HepG2 (cell line): ENCODE measurements at regions not wholly inside any gene's neighbourhood (a gene's known extent, or its start where the extent isn't known, plus 50 kb on each side); places are given as distances from the start of the nearest gene placed in this dataset.

Experiments
- ATAC-seq: fragments of 200-7000 bp; cut with Tn5 transposase; 3 replicates; pipeline ENCODE4 v1.9.1; 2020; ENCODE audit warnings: mild to moderate bottlenecking, moderate library complexity
- BruUV-seq: library from RNA; stranded (reverse); fragments of 400-500 nt; replicated peaks from 2 replicates; lab custom pipeline; 2021; lab: Mats Ljungman, UMichigan
- CTCF ChIA-PET: fragments of 300-600 bp; formaldehyde crosslinking; extraction: SDS; loops from one replicate; lab custom pipeline; 2021; ENCODE audit warnings: low total read pairs, inconsistent platforms, low intra/inter-chr PET ratio; lab: Yijun Ruan, JAX
- POLR2A ChIA-PET: fragments of 350-600 bp; sonication (Branson Sonifier 250); formaldehyde crosslinking; loops from one replicate; lab custom pipeline; 2020; ENCODE audit warnings: antibody characterized with exemption, inconsistent platforms; lab: Yijun Ruan, JAX
- DNase-seq: peaks from one replicate; pipeline ENCODE4 v3.0.0-alpha.2; 2015; ENCODE audit warnings: low spot score
- FAIRE-seq: peaks from 3 replicates; lab custom pipeline; 2011; peaks lifted over from hg19 to GRCh38; lab: Jason Lieb, UNC
- H2AFZ ChIP-seq: one replicate; pipeline ENCODE4 v1.6.1; 2011; ENCODE audit warnings: low read length, inconsistent platforms
- H3K27ac ChIP-seq: fragments of 300-600 bp; 3 replicates; pipeline ENCODE4 v1.8.0; 2011; ENCODE audit warnings: mixed run types, mild to moderate bottlenecking, mixed read lengths, low read length, inconsistent platforms; ENCODE audit not compliant: insufficient read depth; ENCODE audit errors: extremely low read length
- H3K27me3 ChIP-seq, 2 experiments: fragments of 200-600 bp in 1 of 2; 2 replicates in 1 of 2; 3 replicates in 1 of 2; pipeline versions ENCODE4 v1.6.0 to v1.8.0; 2011; ENCODE audit warnings: low read length in 2 of 2, mild to moderate bottlenecking in 2 of 2, moderate library complexity in 2 of 2, inconsistent platforms in 1 of 2; ENCODE audit not compliant: insufficient read depth in 2 of 2, control insufficient read depth in 1 of 2
- H3K36me3 ChIP-seq, 2 experiments: fragments of 200-600 bp in 1 of 2; replicated peaks in 1 of 2; 2 replicates in 1 of 2; 3 replicates in 1 of 2; pipeline versions ENCODE4 v1.5.1 to v1.8.0; 2011; ENCODE audit warnings: low read length in 2 of 2, inconsistent platforms in 1 of 2; ENCODE audit not compliant: insufficient read depth in 2 of 2, control insufficient read depth in 1 of 2
- H3K4me1 ChIP-seq: 2 replicates; pipeline ENCODE4 v1.5.1; 2012; ENCODE audit warnings: low read length, inconsistent platforms; ENCODE audit not compliant: insufficient read depth
- H3K4me2 ChIP-seq: 2 replicates; pipeline ENCODE4 v1.6.0; 2011; ENCODE audit warnings: low read depth, low read length, inconsistent platforms
- H3K4me3 ChIP-seq, 3 experiments: fragments of 200-600 bp in 1 of 3; sonication (generic), shearing (Covaris generic) in 1 of 3; replicated peaks in 1 of 3; 2 replicates each; pipeline ENCODE4 v1.5.1; 2011 to 2016; ENCODE audit warnings: low read length in 3 of 3, inconsistent platforms in 2 of 3, low read depth in 2 of 3, mild to moderate bottlenecking in 2 of 3, control low read depth in 1 of 3, mixed read lengths in 1 of 3; ENCODE audit not compliant: insufficient read depth in 1 of 3
- H3K79me2 ChIP-seq: one replicate; pipeline ENCODE4 v1.6.1; 2011; ENCODE audit warnings: low read length, inconsistent platforms; ENCODE audit not compliant: insufficient read depth
- H3K9ac ChIP-seq: 2 replicates; pipeline ENCODE4 v1.6.0; 2011; ENCODE audit warnings: mild to moderate bottlenecking, low read depth, low read length, inconsistent platforms; ENCODE audit not compliant: insufficient read depth
- H3K9me3 ChIP-seq: 2 replicates; pipeline ENCODE4 v1.5.1; 2012; ENCODE audit warnings: mild to moderate bottlenecking, low read length
- H4K20me1 ChIP-seq: 2 replicates; pipeline ENCODE4 v1.6.0; 2011; ENCODE audit warnings: inconsistent platforms, mild to moderate bottlenecking, low read length, moderate library complexity; ENCODE audit not compliant: insufficient read depth
- BCL6 ChIP-seq: IDR thresholded peaks from 2 replicates; pipeline ENCODE4 v1.6.1; 2016; ENCODE audit warnings: missing genetic modification reagents, missing compliant biosample characterization
- EP300 ChIP-seq, 3 experiments: sonication (generic) in 1 of 3; formaldehyde crosslinking in 1 of 3; IDR thresholded peaks; 2 replicates each; pipeline versions ENCODE4 v1.5.1 to v1.6.1; 2011 to 2020; ENCODE audit warnings: low read depth in 2 of 3, low read length in 2 of 3, borderline replicate concordance in 1 of 3, improper control_type of control experiment in 1 of 3, mild to moderate bottlenecking in 1 of 3, missing genetic modification reagents in 1 of 3, moderate library complexity in 1 of 3
- FOXA1 ChIP-seq, 2 experiments: fragments of 450-650 bp in 1 of 2; sonication (generic) in 1 of 2; formaldehyde crosslinking in 1 of 2; IDR thresholded peaks; 2 replicates each; pipeline versions ENCODE4 v1.4.0 to v1.6.1; 2016 to 2020; ENCODE audit warnings: missing genetic modification reagents in 1 of 2
- GZF1 ChIP-seq: sonication (generic); formaldehyde crosslinking; IDR thresholded peaks from 2 replicates; pipeline ENCODE4 v1.5.1; 2020; ENCODE audit warnings: mild to moderate bottlenecking, missing genetic modification reagents
- KIAA2018 ChIP-seq: sonication (generic); formaldehyde crosslinking; IDR thresholded peaks from 2 replicates; pipeline ENCODE4 v1.5.0; 2020; ENCODE audit warnings: mild to moderate bottlenecking, missing genetic modification reagents, borderline replicate concordance
- NR2F1 ChIP-seq, 2 experiments: fragments of 450-650 bp in 1 of 2; formaldehyde crosslinking in 1 of 2; IDR thresholded peaks; 2 replicates each; pipeline versions ENCODE4 v1.5.0 to v1.6.1; 2016 to 2020; ENCODE audit warnings: mild to moderate bottlenecking in 1 of 2, missing compliant biosample characterization in 1 of 2, missing genetic modification reagents in 1 of 2, moderate library complexity in 1 of 2
- SUZ12 ChIP-seq: fragments of 150-350 bp; IDR thresholded peaks from 2 replicates; pipeline ENCODE4 v1.6.1; 2014; ENCODE audit warnings: low read depth, low read length
- U2AF1 ChIP-seq: fragments of 200-400 bp; formaldehyde crosslinking; optimal IDR thresholded peaks from 2 replicates; pipeline ENCODE3; 2017; ENCODE audit warnings: mild to moderate bottlenecking, low read depth, low read length
- ZFAT ChIP-seq: sonication (generic); formaldehyde crosslinking; conservative IDR thresholded peaks from 2 replicates; pipeline ENCODE4 v1.8.1; 2023; ENCODE audit warnings: missing genetic modification reagents, inconsistent platforms
- ZNF3 ChIP-seq: IDR thresholded peaks from 2 replicates; pipeline ENCODE4 v1.7.0; 2017; ENCODE audit warnings: inconsistent platforms
- ZNF496 ChIP-seq: sonication (generic); formaldehyde crosslinking; IDR thresholded peaks from 2 replicates; pipeline ENCODE4 v1.8.1; 2023; ENCODE audit warnings: mild to moderate bottlenecking, moderate library complexity, missing genetic modification reagents; ENCODE audit not compliant: insufficient replicate concordance
- ZNF546 ChIP-seq: sonication (generic); formaldehyde crosslinking; conservative IDR thresholded peaks from 2 replicates; pipeline ENCODE4 v1.8.1; 2023; ENCODE audit warnings: mild to moderate bottlenecking, missing genetic modification reagents
- ZNF749 ChIP-seq: sonication (generic); formaldehyde crosslinking; IDR thresholded peaks from 2 replicates; pipeline ENCODE4 v1.8.0; 2022; ENCODE audit warnings: mild to moderate bottlenecking, missing genetic modification reagents, moderate library complexity, borderline replicate concordance
- ZNF788 ChIP-seq: sonication (generic); formaldehyde crosslinking; IDR thresholded peaks from 2 replicates; pipeline ENCODE4 v1.5.0; 2020; ENCODE audit warnings: mild to moderate bottlenecking, missing genetic modification reagents, borderline replicate concordance
- ZSCAN22 ChIP-seq: sonication (generic); formaldehyde crosslinking; IDR thresholded peaks from 2 replicates; pipeline ENCODE4 v1.4.0; 2020; ENCODE audit warnings: mild to moderate bottlenecking, missing genetic modification reagents
- WGBS: methylation state at CpG from one replicate; pipeline ENCODE4 v1.1.6; 2017; ENCODE audit warnings: low lambda C conversion rate; 5-methylcytosine and 5-hydroxymethylcytosine counted together
- in situ Hi-C: cut with HindIII; loops from 2 replicates; pipeline ENCODE4 v1.10.0; 2017; ENCODE audit warnings: low pct_unique_long_range_greater_than_20kb; ENCODE audit not compliant: extremely low pct_ligation_motif_present
- intact Hi-C: fragments of 100-400 bp; cut with micrococcal nuclease; formaldehyde crosslinking; loops from one replicate; pipeline ENCODE4 v1.10.0; 2022; ENCODE audit not compliant: unreplicated experiment

DNA sequence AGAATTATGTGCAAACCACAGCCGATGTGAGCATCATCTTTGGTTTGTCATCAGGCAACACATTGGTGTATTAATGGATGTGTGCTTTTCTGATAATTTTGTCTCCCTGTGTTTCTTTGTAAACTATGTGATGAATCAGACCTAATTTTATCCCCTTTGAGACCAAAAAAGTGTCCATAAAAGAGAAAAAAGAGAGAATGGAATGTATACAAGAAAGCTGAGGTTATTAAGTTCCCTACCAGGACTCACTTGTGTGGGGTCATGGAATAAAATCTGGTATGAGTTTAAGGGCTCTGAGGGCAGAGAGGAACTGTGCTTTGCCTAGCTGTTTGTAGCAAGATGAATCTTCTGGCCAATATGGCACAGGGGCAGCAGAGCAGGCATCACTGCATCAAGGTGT is 239.5 kb upstream of the HAND2 start (continued):
- TF ChIP-seq ZFAT (CRISPR knock-in tag), result no peak
- TF ChIP-seq ZNF546 (CRISPR knock-in tag), result no peak
- no peak for TF ChIP-seq GZF1 (CRISPR knock-in tag)

GRCh38 chr4:173767650-173768049 is 237.6 kb upstream of the HAND2 start:
- Histone ChIP-seq H3K79me2 (no peaks in the 10 kb centered on the region), H3K27ac (no peak overlapping the region), H3K4me2 (no peak overlapping the region), H3K9ac (no peak overlapping the region), H3K36me3 (no peaks in the 10 kb centered on the region), H3K4me3 (no peak overlapping the region), H3K9me3 (no peaks in the 10 kb centered on the region), H4K20me1 (no peaks in the 10 kb centered on the region), H3K27me3 (no peaks in the 10 kb centered on the region; a peak in 1 of 5 replicates), H3K4me1 (no peaks in the 10 kb centered on the region), H2AFZ (no peak overlapping the region)
- FAIRE-seq, result no peak
- intact Hi-C loops, result no loop called here
- POLR2A ChIA-PET, result no interaction called here
- ATAC-seq, result no peak
- no TSS peak for BruUV-seq
- in situ Hi-C loops, result no loop called here
- no peak for DNase-seq
- CTCF ChIA-PET, result no interaction called here
- TF ChIP-seq ZNF3 (CRISPR knock-in tag), result no peak
- no peak for TF ChIP-seq BCL6
- TF ChIP-seq SUZ12, result no peak
- TF ChIP-seq U2AF1, result no peak
- no peak for TF ChIP-seq ZNF496 (CRISPR knock-in tag)
- TF ChIP-seq NR2F1 (CRISPR knock-in tag; IDR thresholded peaks at IDR 0.05), result no peak
- no peak for TF ChIP-seq EP300 (IDR thresholded peaks at IDR 0.05; ENCODE audit: low read depth in 2 of 2, low read length in 2 of 2)
- TF ChIP-seq EP300 (CRISPR knock-in tag; IDR thresholded peaks at IDR 0.05; ENCODE audit: borderline replicate concordance), result no peak
- TF ChIP-seq ZNF749 (CRISPR knock-in tag), result no peak
- TF ChIP-seq FOXA1 (IDR thresholded peaks at IDR 0.05), result no peak
- TF ChIP-seq FOXA1 (CRISPR knock-in tag; IDR thresholded peaks at IDR 0.05), result no peak
- TF ChIP-seq ZNF788 (CRISPR knock-in tag), result no peak
- TF ChIP-seq KIAA2018 (CRISPR knock-in tag), result no peak
- TF ChIP-seq ZSCAN22 (CRISPR knock-in tag), result no peak
- 9% methylated on average over 5 of the region's 5 CpGs for WGBS
